ENCODE measurements at regions not wholly inside any gene's neighbourhood (a gene's known extent, or its start where the extent isn't known, plus 50 kb on each side); places are given as distances from the start of the nearest gene placed in this dataset.

DNA sequence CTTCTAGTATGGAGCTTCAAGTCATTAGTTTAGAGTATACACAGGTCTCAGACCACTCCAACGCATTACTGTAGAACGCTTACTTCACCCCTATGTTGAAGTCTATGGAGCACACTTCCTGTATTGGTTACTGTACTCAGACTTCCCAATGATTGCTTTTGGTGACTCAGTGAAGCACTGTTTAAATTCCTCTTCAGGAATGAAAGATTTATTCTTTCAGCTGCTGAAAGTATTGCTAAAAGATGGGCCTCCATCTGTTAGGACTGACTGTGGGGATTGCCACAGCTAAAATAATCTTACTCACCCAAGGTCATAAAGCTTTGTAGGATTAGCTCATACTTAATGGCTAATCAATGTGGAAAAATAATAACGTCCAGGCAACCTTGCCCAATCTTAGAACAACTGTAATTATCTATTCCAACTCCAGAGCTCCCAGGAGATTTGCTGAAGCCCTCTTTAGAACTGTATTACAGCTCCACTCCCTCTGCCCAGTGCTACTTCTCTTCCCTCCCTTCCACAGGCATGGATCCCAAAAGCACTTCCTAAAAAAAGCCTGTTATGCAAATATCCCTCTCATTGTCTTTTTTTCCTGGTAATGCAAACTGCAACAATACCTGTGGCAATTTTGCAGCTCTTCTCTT is 281.9 kb upstream of the HS3ST1 start:
- no peak for TF ChIP-seq CTCF (conservative IDR thresholded peaks at IDR 0.05; ENCODE audit: low read depth, low read length)
- TF ChIP-seq EZH2 (IDR thresholded peaks at IDR 0.05; ENCODE audit: low read length, unreplicated experiment) = no peak

All from PC-3 (cell line).